Liver (tissue), 7 donors: ENCODE measurements at regions not wholly inside any gene's neighbourhood (a gene's known extent, or its start where the extent isn't known, plus 50 kb on each side); places are given as distances from the start of the nearest gene placed in this dataset.

ENCODE experiments used
- DNase-seq: peaks from one replicate; pipeline ENCODE4 v3.0.0-alpha.2; 2017; ENCODE audit warnings: low spot score
- H3K27ac ChIP-seq, 2 donors: one replicate each; pipeline ENCODE4 v1.7.0; 2013; ENCODE audit warnings: inconsistent platforms in 2 of 2, low read length in 2 of 2, control low read depth in 1 of 2, low read depth in 1 of 2, mild to moderate bottlenecking in 1 of 2
- H3K27me3 ChIP-seq, 4 donors: one replicate each; pipeline versions ENCODE4 v1.6.1 to v1.7.0; 2013; ENCODE audit warnings: low read length in 3 of 4, inconsistent platforms in 1 of 4, mild to moderate bottlenecking in 1 of 4, moderate library complexity in 1 of 4; ENCODE audit not compliant: control insufficient read depth in 4 of 4, insufficient read depth in 4 of 4
- H3K36me3 ChIP-seq, 4 donors: one replicate each; pipeline versions ENCODE4 v1.6.1 to v1.7.0; 2013; ENCODE audit warnings: low read length in 3 of 4, mild to moderate bottlenecking in 3 of 4, low read depth in 1 of 4, moderate library complexity in 1 of 4; ENCODE audit not compliant: control insufficient read depth in 4 of 4, insufficient read depth in 3 of 4
- H3K4me1 ChIP-seq, 4 donors: one replicate each; pipeline versions ENCODE4 v1.6.1 to v1.7.0; 2013; ENCODE audit warnings: low read length in 3 of 4, mild to moderate bottlenecking in 3 of 4, moderate library complexity in 1 of 4; ENCODE audit not compliant: control insufficient read depth in 4 of 4, insufficient read depth in 4 of 4
- H3K4me3 ChIP-seq, 3 donors: one replicate each; pipeline versions ENCODE4 v1.6.1 to v1.7.0; 2013; ENCODE audit warnings: low read length in 3 of 3, control low read depth in 1 of 3, low read depth in 1 of 3, mild to moderate bottlenecking in 1 of 3
- H3K9ac ChIP-seq, 2 donors: one replicate each; pipeline ENCODE4 v1.7.0; 2013; ENCODE audit warnings: low read length in 2 of 2, mild to moderate bottlenecking in 2 of 2, moderate library complexity in 2 of 2, control low read depth in 1 of 2, low read depth in 1 of 2
- H3K9me3 ChIP-seq, 4 donors: one replicate each; pipeline versions ENCODE4 v1.6.1 to v1.7.0; 2013; ENCODE audit warnings: low read length in 3 of 4; ENCODE audit not compliant: control insufficient read depth in 4 of 4
- EGR1 ChIP-seq, 2 donors: IDR thresholded peaks; 2 replicates each; pipeline ENCODE4 v1.6.1; 2016 to 2018; ENCODE audit warnings: antibody characterized with exemption in 2 of 2, low read depth in 2 of 2
- FOXA1 ChIP-seq: IDR thresholded peaks from 2 replicates; pipeline ENCODE4 v1.6.1; 2016; ENCODE audit warnings: antibody characterized with exemption
- GABPA ChIP-seq, 2 donors: IDR thresholded peaks in 1 of 2; conservative IDR thresholded peaks in 1 of 2; 2 replicates each; pipeline ENCODE4 v1.6.1; 2016; ENCODE audit warnings: antibody characterized with exemption in 2 of 2, mild to moderate bottlenecking in 1 of 2, moderate library complexity in 1 of 2
- HNF4A ChIP-seq, 2 donors: conservative IDR thresholded peaks; 2 replicates each; pipeline ENCODE4 v1.6.1; 2016; ENCODE audit warnings: antibody characterized with exemption in 2 of 2, mild to moderate bottlenecking in 2 of 2
- HNF4G ChIP-seq: IDR thresholded peaks from 2 replicates; pipeline ENCODE4 v1.6.1; 2016; ENCODE audit warnings: antibody characterized with exemption
- JUND ChIP-seq, 2 donors: IDR thresholded peaks; 2 replicates each; pipeline ENCODE4 v1.6.1; 2016; ENCODE audit warnings: antibody characterized with exemption in 2 of 2
- RAD21 ChIP-seq, 2 donors: IDR thresholded peaks; 2 replicates each; pipeline ENCODE4 v1.6.1; 2016; ENCODE audit warnings: antibody characterized with exemption in 2 of 2, mild to moderate bottlenecking in 2 of 2
- RXRA ChIP-seq, 2 donors: IDR thresholded peaks; 2 replicates each; pipeline ENCODE4 v1.6.1; 2017 to 2018; ENCODE audit warnings: antibody characterized with exemption in 2 of 2, mild to moderate bottlenecking in 1 of 2
- TAF1 ChIP-seq: conservative IDR thresholded peaks from 2 replicates; pipeline ENCODE4 v1.6.1; 2016; ENCODE audit warnings: antibody characterized with exemption, mild to moderate bottlenecking
- YY1 ChIP-seq: IDR thresholded peaks from 2 replicates; pipeline ENCODE4 v1.6.1; 2016; ENCODE audit warnings: antibody characterized with exemption, mild to moderate bottlenecking
- WGBS: extraction: QIAGEN DNeasy Blood & Tissue Kit; methylation state at CpG from one replicate; pipeline ENCODE4 v1.1.7; 2013; 5-methylcytosine and 5-hydroxymethylcytosine counted together
- TF ChIP-seq, protein P1 (sequence below): IDR thresholded peaks from 2 replicates; pipeline ENCODE4 v1.6.1; 2016; ENCODE audit warnings: antibody characterized with exemption
- TF ChIP-seq, protein P2 (sequence below): IDR thresholded peaks from 2 replicates; pipeline ENCODE4 v1.6.1; 2016; ENCODE audit warnings: antibody characterized with exemption
- TF ChIP-seq, protein P3 (sequence below): IDR thresholded peaks from 2 replicates; pipeline ENCODE4 v1.6.1; 2016; ENCODE audit warnings: antibody characterized with exemption
- donor health status: healthy.
- donor health status: healthy.
- donor health status: healthy.
- donor health status: healthy.

DNA sequence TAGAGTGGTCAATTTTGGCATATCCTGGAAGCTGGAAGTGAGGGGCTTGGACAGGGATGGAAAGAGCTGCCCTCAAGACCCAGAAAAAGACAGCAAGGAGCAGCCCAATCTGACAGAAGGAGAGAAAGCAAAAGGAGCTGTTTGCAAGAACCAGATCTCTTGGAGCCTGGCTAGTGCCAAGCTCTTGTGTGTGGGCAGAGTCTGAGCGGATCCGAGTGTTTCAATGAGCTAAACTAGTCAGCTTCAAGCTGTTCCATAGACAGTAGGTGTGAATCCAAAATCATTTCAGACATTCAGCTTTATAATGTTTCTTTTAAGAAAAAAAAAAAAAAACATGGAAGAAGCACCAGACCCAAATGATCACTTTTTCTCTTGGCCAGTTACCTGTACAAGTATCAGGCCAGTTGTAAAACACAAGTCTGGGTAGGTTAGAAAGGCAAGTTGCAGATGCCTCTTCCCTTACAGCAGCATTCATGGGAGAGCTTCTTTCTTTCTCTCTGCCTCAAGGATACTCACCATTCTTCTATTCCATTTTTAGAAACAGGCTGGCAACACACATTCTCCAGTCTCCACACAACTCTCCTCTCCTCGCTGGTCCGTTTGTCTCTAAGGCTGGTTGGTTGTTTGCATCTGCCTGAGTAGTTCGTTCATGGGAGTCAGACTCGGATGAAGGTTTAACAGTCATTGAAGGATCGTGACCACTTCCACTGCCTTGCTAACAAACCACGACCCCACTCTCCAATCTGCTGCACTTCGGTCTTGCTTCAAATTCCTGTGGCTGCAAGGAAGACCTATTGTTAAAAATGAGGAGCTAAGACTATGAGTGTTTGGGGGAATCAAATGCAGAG lies 105.2 kb upstream of the GATB start:
- H3K27ac ChIP-seq: no peak overlapping the region
- 78% methylated on average over 9 of the region's 9 CpGs for WGBS

DNA sequence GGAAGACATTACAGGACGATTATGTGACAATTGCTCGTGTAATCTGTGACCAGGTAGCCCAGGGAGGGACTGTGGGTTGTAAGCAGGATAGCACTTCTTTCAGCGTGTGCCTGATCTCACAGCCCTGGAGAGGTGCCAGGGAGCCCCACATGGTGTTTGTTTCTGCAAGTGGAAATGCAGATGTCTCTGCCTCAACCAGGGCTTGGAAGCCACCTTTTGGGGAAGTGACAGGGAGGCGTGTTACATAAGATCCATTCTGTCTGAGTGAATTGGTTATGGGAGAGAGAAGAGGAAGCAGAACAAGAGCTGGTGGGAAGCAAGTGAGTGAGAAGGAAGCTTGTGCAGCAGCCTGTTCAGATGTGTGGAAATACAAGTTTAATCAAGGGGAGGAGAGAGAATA lies 104.5 kb upstream of the GATB start:
- no peaks in the 10 kb centered on the region for H3K4me1 ChIP-seq
- no peak overlapping the region for H3K9ac ChIP-seq
- no peak overlapping the region for H3K27ac ChIP-seq
- TF ChIP-seq RAD21 (IDR thresholded peaks at IDR 0.05): no peak
- TF ChIP-seq, protein P1, sequence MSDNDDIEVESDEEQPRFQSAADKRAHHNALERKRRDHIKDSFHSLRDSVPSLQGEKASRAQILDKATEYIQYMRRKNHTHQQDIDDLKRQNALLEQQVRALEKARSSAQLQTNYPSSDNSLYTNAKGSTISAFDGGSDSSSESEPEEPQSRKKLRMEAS: peak; percentile 41
- 45% methylated on average over 4 of the region's 4 CpGs for WGBS
- no peak overlapping the region for H3K4me3 ChIP-seq
- DNase-seq: no peak
- peaks cover 0 to 4% (median 0%) of the 10 kb centered on the region in 4 donors for H3K9me3 ChIP-seq
- H3K27me3 ChIP-seq: no peaks in the 10 kb centered on the region
- no peaks in the 10 kb centered on the region for H3K36me3 ChIP-seq

More for the DNA sequence above, 105.2 kb upstream of the GATB start:
- no peak for TF ChIP-seq RAD21 (IDR thresholded peaks at IDR 0.05)
- TF ChIP-seq, protein P1: no peak
- TF ChIP-seq YY1: no peak
- TF ChIP-seq EGR1 (IDR thresholded peaks at IDR 0.05; ENCODE audit: low read depth in 2 of 2): no peak
- no peak for TF ChIP-seq RXRA (IDR thresholded peaks at IDR 0.05)
- TF ChIP-seq HNF4G: no peak
- TF ChIP-seq, protein P2, sequence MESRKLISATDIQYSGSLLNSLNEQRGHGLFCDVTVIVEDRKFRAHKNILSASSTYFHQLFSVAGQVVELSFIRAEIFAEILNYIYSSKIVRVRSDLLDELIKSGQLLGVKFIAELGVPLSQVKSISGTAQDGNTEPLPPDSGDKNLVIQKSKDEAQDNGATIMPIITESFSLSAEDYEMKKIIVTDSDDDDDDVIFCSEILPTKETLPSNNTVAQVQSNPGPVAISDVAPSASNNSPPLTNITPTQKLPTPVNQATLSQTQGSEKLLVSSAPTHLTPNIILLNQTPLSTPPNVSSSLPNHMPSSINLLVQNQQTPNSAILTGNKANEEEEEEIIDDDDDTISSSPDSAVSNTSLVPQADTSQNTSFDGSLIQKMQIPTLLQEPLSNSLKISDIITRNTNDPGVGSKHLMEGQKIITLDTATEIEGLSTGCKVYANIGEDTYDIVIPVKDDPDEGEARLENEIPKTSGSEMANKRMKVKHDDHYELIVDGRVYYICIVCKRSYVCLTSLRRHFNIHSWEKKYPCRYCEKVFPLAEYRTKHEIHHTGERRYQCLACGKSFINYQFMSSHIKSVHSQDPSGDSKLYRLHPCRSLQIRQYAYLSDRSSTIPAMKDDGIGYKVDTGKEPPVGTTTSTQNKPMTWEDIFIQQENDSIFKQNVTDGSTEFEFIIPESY: no peak
- TF ChIP-seq HNF4A (conservative IDR thresholded peaks at IDR 0.05): no peak
- TF ChIP-seq FOXA1: no peak
- no peak for TF ChIP-seq TAF1
- H3K36me3 ChIP-seq: no peaks in the 10 kb centered on the region
- no peaks in the 10 kb centered on the region for H3K27me3 ChIP-seq
- no peak for DNase-seq
- H3K9ac ChIP-seq: no peak overlapping the region
- H3K4me1 ChIP-seq: no peaks in the 10 kb centered on the region
- peaks cover 0 to 4% (median 0%) of the 10 kb centered on the region in 4 donors for H3K9me3 ChIP-seq
- H3K4me3 ChIP-seq: no peak overlapping the region

DNA sequence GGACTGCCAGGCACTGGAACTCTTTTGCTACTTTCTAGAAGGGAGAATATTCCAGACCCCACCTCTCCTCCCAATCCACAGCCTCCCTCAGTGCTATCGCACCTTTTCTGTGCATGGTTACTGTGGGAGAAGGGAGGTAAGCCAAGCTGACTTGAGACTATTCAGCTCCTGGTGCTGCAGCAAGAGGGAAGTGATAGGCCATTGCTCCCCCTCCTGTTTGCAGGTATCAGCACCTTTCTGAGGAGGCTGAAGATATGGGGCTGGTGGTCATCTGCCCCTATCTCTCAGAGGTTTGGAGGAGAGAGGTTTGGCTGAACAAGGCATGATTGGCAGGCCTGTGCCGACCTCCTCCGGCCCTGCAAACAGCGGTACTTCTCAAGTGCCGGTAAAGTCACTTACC lies 103.3 kb upstream of the GATB start:
- 84% methylated on average over 5 of the region's 5 CpGs for WGBS
- Histone ChIP-seq H3K4me3 (no peak overlapping the region), H3K36me3 (no peaks in the 10 kb centered on the region), H3K9ac (no peak overlapping the region), H3K4me1 (no peaks in the 10 kb centered on the region), H3K27ac (no peak overlapping the region), H3K9me3 (peaks cover 0 to 4% (median 0%) of the 10 kb centered on the region in 4 donors), H3K27me3 (no peaks in the 10 kb centered on the region)
- DNase-seq: no peak
- no peak for TF ChIP-seq RAD21 (IDR thresholded peaks at IDR 0.05)
- TF ChIP-seq JUND (IDR thresholded peaks at IDR 0.05): no peak
- TF ChIP-seq, protein P3, sequence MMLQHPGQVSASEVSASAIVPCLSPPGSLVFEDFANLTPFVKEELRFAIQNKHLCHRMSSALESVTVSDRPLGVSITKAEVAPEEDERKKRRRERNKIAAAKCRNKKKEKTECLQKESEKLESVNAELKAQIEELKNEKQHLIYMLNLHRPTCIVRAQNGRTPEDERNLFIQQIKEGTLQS: no peak
- TF ChIP-seq TAF1: no peak
- no peak for TF ChIP-seq GABPA (IDR thresholded peaks at IDR 0.05 in 1 of 2, conservative IDR thresholded peaks at IDR 0.05 in 1 of 2)
- TF ChIP-seq RXRA (IDR thresholded peaks at IDR 0.05): no peak
- no peak for TF ChIP-seq HNF4A (conservative IDR thresholded peaks at IDR 0.05)
- TF ChIP-seq FOXA1: no peak
